T-cell (primary cell): ENCODE measurements at regions not wholly inside any gene's neighbourhood (a gene's known extent, or its start where the extent isn't known, plus 50 kb on each side); places are given as distances from the start of the nearest gene placed in this dataset.
"Not testable (repeated sequence)": the region's sequence is repeated elsewhere in the genome, so short reads cannot be mapped to it uniquely, and the experiment has no call there.

Experiments
- ATAC-seq, 4 experiments: fragments of 200-7000 bp in 3 of 4; fragments of 150-1000 bp in 1 of 4; cut with Tn5 transposase; replicated peaks in 1 of 4; 1 replicate in 3 of 4; 2 replicates in 1 of 4; pipeline ENCODE4 v1.10.0; 2021; ENCODE audit warnings: moderate library complexity in 3 of 4, mild to moderate bottlenecking in 2 of 4, moderate number of reproducible peaks in 1 of 4
- CTCF ChIA-PET, 2 donors: fragments of 300-600 bp; sonication (Branson Sonifier 250); formaldehyde crosslinking; loops; one replicate each; lab custom pipeline; 2022; ENCODE audit warnings: antibody characterized with exemption in 2 of 2; lab: Charles Lee
- POLR2A ChIA-PET, 2 donors: fragments of 300-600 bp; sonication (Branson Sonifier 250); formaldehyde crosslinking; loops; one replicate each; lab custom pipeline; 2022; ENCODE audit warnings: antibody characterized with exemption in 2 of 2; lab: Charles Lee
- DNase-seq, 35 experiments: peaks; one replicate each; pipeline versions ENCODE4 v3.0.0 to v3.0.0-alpha.2; 2013 to 2023
- H3K27ac ChIP-seq: one replicate; pipeline ENCODE4 v1.5.1; 2013; ENCODE audit warnings: low read length
- H3K27me3 ChIP-seq, 2 experiments: replicated peaks in 1 of 2; 1 replicate in 1 of 2; 2 replicates in 1 of 2; pipeline versions ENCODE4 v1.6.1 to v1.7.0; 2013; ENCODE audit warnings: low read length in 1 of 2, mixed read lengths in 1 of 2; ENCODE audit not compliant: control insufficient read depth in 2 of 2, insufficient read depth in 2 of 2; ENCODE audit errors: extremely low read depth in 1 of 2
- H3K36me3 ChIP-seq, 2 donors: 1 replicate in 1 of 2; 2 replicates in 1 of 2; pipeline versions ENCODE4 v1.6.1 to v1.7.0; 2013; ENCODE audit warnings: low read length in 1 of 2; ENCODE audit not compliant: control insufficient read depth in 2 of 2, insufficient read depth in 1 of 2; ENCODE audit errors: extremely low read depth in 1 of 2
- H3K4me1 ChIP-seq, 2 experiments: 1 replicate in 1 of 2; 2 replicates in 1 of 2; pipeline versions ENCODE4 v1.6.1 to v1.7.0; 2013; ENCODE audit warnings: low read length in 2 of 2, mixed read lengths in 1 of 2; ENCODE audit not compliant: insufficient read depth in 2 of 2, control insufficient read depth in 1 of 2; ENCODE audit errors: extremely low read depth in 1 of 2
- H3K4me3 ChIP-seq, 2 donors: 1 replicate in 1 of 2; 2 replicates in 1 of 2; pipeline versions ENCODE4 v1.5.1 to v1.7.0; 2013; ENCODE audit warnings: mild to moderate bottlenecking in 2 of 2, low read length in 1 of 2, moderate library complexity in 1 of 2; ENCODE audit not compliant: control insufficient read depth in 1 of 2; ENCODE audit errors: extremely low read depth in 1 of 2
- H3K9me3 ChIP-seq: 2 replicates; pipeline ENCODE4 v1.7.0; 2013
- H3K27ac Mint-ChIP-seq, 2 donors: one replicate each; pipeline ENCODE4 v1.8.0; 2020 to 2021; ENCODE audit warnings: mild to moderate bottlenecking in 2 of 2, mixed read lengths in 2 of 2
- H3K27me3 Mint-ChIP-seq, 2 donors: one replicate each; pipeline ENCODE4 v1.8.0; 2021 to 2022; ENCODE audit warnings: mixed read lengths in 2 of 2
- H3K36me3 Mint-ChIP-seq: one replicate; pipeline ENCODE4 v1.8.0; 2021; ENCODE audit warnings: mixed read lengths
- H3K4me1 Mint-ChIP-seq, 3 donors: one replicate each; pipeline ENCODE4 v1.8.0; 2020 to 2022; ENCODE audit warnings: mixed read lengths in 3 of 3, mild to moderate bottlenecking in 1 of 3
- H3K4me3 Mint-ChIP-seq, 3 donors: one replicate each; pipeline ENCODE4 v1.8.0; 2020 to 2022; ENCODE audit warnings: mild to moderate bottlenecking in 3 of 3, mixed read lengths in 3 of 3, moderate library complexity in 3 of 3
- H3K9me3 Mint-ChIP-seq, 3 donors: one replicate each; pipeline ENCODE4 v1.8.0; 2020 to 2022; ENCODE audit warnings: mixed read lengths in 3 of 3
- WGBS: methylation state at CpG from one replicate; pipeline ENCODE4 v1.1.5; 2013; ENCODE audit warnings: missing lambda C conversion rate; ENCODE audit not compliant: insufficient coverage; 5-methylcytosine and 5-hydroxymethylcytosine counted together

GRCh38 chr10:115028419-115028818 lies 64.7 kb upstream of the ATRNL1 start:
- no peak for ATAC-seq
- H3K4me1 Mint-ChIP-seq = no peaks in the 10 kb centered on the region
- H3K4me1 ChIP-seq = no peaks in the 10 kb centered on the region
- H3K4me3 ChIP-seq = no peak overlapping the region
- WGBS = no CpG with 5 or more reads among the region's 1 CpG
- no peaks in the 10 kb centered on the region for H3K36me3 Mint-ChIP-seq
- no peak overlapping the region for H3K4me3 Mint-ChIP-seq
- no peaks in the 10 kb centered on the region for H3K9me3 ChIP-seq
- no peak overlapping the region for H3K27ac Mint-ChIP-seq
- DNase-seq = no peak
- CTCF ChIA-PET = no interaction called here
- peaks cover 0 to 2% of the 10 kb centered on the region in 2 experiments for H3K27me3 ChIP-seq
- no peaks in the 10 kb centered on the region for H3K9me3 Mint-ChIP-seq
- no peak overlapping the region for H3K27ac ChIP-seq
- POLR2A ChIA-PET = no interaction called here
- H3K36me3 ChIP-seq = no peaks in the 10 kb centered on the region
- H3K27me3 Mint-ChIP-seq = peaks cover 2 to 5% of the 10 kb centered on the region in 2 donors

- Mint-ChIP-seq H3K4me3 (no peak overlapping the region), H3K36me3 (no peaks in the 10 kb centered on the region), H3K9me3 (no peaks in the 10 kb centered on the region), H3K4me1 (no peaks in the 10 kb centered on the region), H3K27ac (no peak overlapping the region), H3K27me3 (no peaks in the 10 kb centered on the region)
- Histone ChIP-seq H3K4me3 (no peak overlapping the region), H3K27ac (no peak overlapping the region), H3K4me1 (no peaks in the 10 kb centered on the region), H3K27me3 (peaks cover 0 to 2% of the 10 kb centered on the region in 2 experiments), H3K9me3 (no peaks in the 10 kb centered on the region), H3K36me3 (no peaks in the 10 kb centered on the region)
- ChIA-PET CTCF (no interaction called here), POLR2A (no interaction called here)
- ATAC-seq (no peak), DNase-seq (no peak)
- WGBS = 94% methylated on average over 5 of the region's 8 CpGs
Observed at GRCh38 chr10:115029452-115030375, 63.5 kb upstream of the ATRNL1 start.

GRCh38 chr10:115030483-115031200 lies 62.5 kb upstream of the ATRNL1 start:
- no peak for DNase-seq
- ChIA-PET CTCF (no interaction called here), POLR2A (no interaction called here)
- WGBS = 83% methylated on average over 5 of the region's 8 CpGs
- no peak for ATAC-seq
- no peak overlapping the region for H3K4me3 Mint-ChIP-seq
- H3K4me1 ChIP-seq = no peaks in the 10 kb centered on the region
- H3K27me3 Mint-ChIP-seq = peaks cover 0 to 2% of the 10 kb centered on the region in 2 donors
- H3K27ac ChIP-seq = no peak overlapping the region
- H3K27me3 ChIP-seq = peaks cover 2% of the 10 kb centered on the region in 2 experiments
- no peaks in the 10 kb centered on the region for H3K9me3 ChIP-seq
- H3K4me3 ChIP-seq = no peak overlapping the region
- H3K36me3 Mint-ChIP-seq = no peaks in the 10 kb centered on the region
- no peaks in the 10 kb centered on the region for H3K36me3 ChIP-seq
- no peaks in the 10 kb centered on the region for H3K9me3 Mint-ChIP-seq
- H3K27ac Mint-ChIP-seq = no peak overlapping the region
- H3K4me1 Mint-ChIP-seq = no peaks in the 10 kb centered on the region

- H3K4me1 ChIP-seq = no peaks in the 10 kb centered on the region
- H3K4me3 ChIP-seq = no peak overlapping the region
- POLR2A ChIA-PET = no interaction called here
- H3K9me3 Mint-ChIP-seq = peaks cover 0 to 5% (median 0%) of the 10 kb centered on the region in 3 donors
- no peaks in the 10 kb centered on the region for H3K4me1 Mint-ChIP-seq
- H3K9me3 ChIP-seq = no peaks in the 10 kb centered on the region
- H3K27me3 Mint-ChIP-seq = peaks cover 10 to 12% of the 10 kb centered on the region in 2 donors
- ATAC-seq (no peak), DNase-seq (no peak)
- no peak overlapping the region for H3K4me3 Mint-ChIP-seq
- H3K27me3 ChIP-seq = peaks cover 0 to 2% of the 10 kb centered on the region in 2 experiments
- H3K36me3 ChIP-seq = no peaks in the 10 kb centered on the region
- CTCF ChIA-PET = interaction anchor here in 1 of 2 donors (0.7 kb wide), 1 partner anchor 172 kb away, joined by 3 read pairs; no protein-coding TSS in a partner anchor
- no peak overlapping the region for H3K27ac ChIP-seq
- no peaks in the 10 kb centered on the region for H3K36me3 Mint-ChIP-seq
- 80% methylated on average over 1 of the region's 6 CpGs for WGBS
- no peak overlapping the region for H3K27ac Mint-ChIP-seq
Observed at GRCh38 chr10:115033898-115034297, 59.3 kb upstream of the ATRNL1 start.

- WGBS = 83% methylated on average over 1 of the region's 1 CpG
- H3K36me3 ChIP-seq, H3K27ac Mint-ChIP-seq, H3K4me1 ChIP-seq, H3K36me3 Mint-ChIP-seq, H3K9me3 Mint-ChIP-seq, H3K9me3 ChIP-seq, H3K4me3 Mint-ChIP-seq, H3K4me3 ChIP-seq, POLR2A ChIA-PET, ATAC-seq, H3K27ac ChIP-seq, H3K27me3 ChIP-seq, DNase-seq, H3K4me1 Mint-ChIP-seq, CTCF ChIA-PET: not testable (repeated sequence)
- H3K27me3 Mint-ChIP-seq = peaks cover 18 to 40% of the 10 kb centered on the region in 2 donors
Observed at GRCh38 chr10:115039781-115040180, 53.4 kb upstream of the ATRNL1 start.
